ENCODE measurements at regions not wholly inside any gene's neighbourhood (a gene's known extent, or its start where the extent isn't known, plus 50 kb on each side); places are given as distances from the start of the nearest gene placed in this dataset.

GRCh38 chr15:39194106-39194830 is 386.6 kb upstream of the THBS1 start:
- no peak for DNase-seq

DNA sequence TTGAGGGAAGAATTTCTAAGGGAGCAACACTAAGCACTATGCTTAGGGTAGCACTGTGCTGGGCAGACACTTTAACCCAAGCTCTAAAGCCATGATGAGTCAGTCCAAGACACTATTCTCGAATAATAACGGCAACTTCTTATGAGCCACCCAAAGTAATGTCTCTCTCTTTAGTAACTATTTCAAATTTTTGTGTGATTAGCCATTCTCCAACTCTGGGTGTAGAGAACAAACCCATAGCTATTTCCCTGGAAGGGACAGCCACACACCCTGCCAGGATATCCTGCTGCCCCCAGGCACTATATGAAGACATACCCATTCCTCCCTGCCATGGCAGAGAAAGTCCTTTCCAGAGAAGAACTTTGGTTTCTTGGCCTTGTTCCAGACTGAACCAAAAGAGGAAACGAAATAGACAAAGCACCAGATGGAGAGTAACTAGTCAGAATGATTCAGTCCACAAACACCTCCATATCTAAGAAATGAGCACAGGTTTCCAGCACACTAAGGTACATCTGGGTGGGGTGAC is 384.9 kb upstream of the THBS1 start:
- no peak for DNase-seq

DNA sequence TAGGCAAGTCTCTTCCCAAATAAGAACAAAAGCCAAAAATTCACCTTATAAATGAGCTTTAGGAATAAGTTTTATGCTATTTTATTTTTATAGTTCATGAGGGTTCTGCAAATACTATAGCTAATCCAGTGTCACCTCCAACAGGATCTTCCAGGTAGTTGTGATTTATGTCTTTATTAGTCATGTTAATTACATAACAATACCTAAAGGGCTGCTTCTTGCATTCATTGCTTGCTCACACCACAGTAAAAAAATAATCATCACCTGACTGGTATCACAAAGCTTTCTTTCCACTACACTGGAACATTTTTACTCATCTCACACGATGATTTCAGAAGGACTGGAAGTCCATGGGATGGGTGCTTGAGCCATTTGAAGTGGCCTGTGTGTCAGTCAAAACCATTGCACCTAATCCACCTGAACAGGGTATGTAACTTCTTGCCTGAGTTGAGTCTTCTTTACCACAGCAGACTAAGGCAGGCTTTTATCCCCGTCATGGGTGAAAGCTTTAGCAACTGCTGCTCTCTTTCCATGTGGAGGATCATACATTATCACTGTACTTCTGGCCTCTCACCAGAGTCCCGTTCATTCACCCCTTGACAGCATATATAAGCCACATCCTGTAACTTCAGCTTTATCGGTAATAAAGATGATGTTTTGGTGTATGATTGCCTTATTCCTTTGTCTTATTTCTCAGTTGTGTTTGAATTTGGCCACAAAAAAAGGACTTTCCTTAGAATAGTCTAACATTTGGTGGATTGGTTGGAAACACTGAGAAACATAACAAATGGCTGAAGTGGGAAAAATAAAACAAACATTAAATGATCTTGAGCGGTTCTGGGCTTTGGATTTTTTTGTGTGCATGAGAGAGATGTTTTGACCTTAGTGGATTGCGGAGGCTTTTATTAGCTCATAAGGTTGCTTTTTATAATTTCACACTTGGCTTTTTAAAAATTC is 382.6 kb upstream of the THBS1 start:
- no peak for DNase-seq

DNA sequence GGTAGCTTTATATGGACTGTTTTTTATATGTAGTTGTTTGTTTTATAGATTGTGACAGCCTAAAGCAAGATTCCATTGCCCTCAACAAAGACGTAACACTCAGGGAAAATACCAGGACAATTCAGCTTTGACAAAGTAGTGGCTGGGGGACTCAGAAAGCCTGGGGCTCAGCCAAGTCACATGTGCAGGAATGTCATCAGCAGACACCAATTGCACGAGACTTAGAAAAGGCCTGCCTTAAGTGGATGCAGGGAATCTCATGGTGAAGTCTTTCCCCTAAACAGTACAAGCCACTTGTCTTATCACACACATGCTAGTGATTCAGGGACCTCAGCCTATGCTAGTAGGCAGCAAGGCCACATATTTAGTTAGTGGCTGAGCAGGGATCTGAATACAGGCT is 381.8 kb upstream of the THBS1 start:
- DNase-seq: no peak

DNA sequence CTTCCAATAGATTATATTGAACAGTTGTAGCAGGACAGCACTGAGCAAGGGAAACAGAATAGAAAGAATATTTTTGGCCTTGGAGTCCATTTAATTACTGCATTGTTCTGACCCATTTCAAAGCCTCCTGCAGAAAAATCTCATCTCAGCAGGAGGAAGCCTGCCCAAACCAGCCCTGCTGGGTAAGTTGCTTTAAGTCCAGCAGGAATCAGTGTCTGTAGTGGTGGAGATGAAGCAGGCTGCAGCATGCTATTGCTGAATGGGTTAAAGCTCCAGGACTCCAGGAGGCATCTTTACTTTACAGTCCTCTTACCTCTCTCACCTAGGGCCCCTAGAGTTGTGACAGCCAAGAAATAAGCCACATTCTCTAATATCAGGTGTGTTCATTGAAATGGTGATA is 380.3 kb upstream of the THBS1 start:
- DNase-seq: no peak

DNA sequence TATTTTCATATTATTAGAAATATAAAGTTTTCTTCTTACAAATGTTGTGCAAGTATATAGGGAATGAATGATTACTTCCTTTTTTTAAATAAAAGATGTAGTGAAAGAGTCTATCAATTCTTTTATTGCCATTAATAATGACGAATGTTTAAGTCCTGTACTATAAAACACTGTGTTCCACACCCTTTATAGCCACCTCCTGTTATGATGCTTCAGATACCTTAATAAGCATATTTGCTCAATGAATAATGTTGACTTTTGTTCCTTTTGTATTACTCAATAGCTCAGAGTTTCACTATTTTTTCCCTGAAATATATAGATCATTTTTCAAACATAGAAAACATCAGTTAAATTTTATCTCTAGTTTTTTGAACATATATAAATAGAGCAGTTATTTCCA is 378.2 kb upstream of the THBS1 start:
- no peak for DNase-seq

- no peak for DNase-seq
Observed at GRCh38 chr15:39204031-39204430, 376.8 kb upstream of the THBS1 start.

DNA sequence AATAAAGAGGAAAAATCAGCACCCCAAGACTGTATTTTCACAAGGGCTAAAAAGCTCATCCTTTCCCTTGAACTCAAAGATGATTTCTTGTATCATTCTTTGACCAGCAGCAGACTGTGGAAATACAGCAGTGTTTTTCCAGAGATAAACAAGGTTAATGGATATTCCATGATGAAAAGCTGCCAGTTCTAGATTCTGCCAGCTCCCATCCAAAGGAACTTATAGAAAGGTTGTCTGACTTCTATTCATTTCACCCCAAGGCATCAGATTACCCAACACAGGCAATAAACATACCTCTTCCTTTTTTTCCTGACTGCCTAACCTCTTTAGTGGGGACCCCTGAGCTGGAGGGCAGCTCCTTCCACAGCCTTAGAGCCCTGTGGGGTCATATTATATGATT is 375.8 kb upstream of the THBS1 start:
- DNase-seq: no peak

DNA sequence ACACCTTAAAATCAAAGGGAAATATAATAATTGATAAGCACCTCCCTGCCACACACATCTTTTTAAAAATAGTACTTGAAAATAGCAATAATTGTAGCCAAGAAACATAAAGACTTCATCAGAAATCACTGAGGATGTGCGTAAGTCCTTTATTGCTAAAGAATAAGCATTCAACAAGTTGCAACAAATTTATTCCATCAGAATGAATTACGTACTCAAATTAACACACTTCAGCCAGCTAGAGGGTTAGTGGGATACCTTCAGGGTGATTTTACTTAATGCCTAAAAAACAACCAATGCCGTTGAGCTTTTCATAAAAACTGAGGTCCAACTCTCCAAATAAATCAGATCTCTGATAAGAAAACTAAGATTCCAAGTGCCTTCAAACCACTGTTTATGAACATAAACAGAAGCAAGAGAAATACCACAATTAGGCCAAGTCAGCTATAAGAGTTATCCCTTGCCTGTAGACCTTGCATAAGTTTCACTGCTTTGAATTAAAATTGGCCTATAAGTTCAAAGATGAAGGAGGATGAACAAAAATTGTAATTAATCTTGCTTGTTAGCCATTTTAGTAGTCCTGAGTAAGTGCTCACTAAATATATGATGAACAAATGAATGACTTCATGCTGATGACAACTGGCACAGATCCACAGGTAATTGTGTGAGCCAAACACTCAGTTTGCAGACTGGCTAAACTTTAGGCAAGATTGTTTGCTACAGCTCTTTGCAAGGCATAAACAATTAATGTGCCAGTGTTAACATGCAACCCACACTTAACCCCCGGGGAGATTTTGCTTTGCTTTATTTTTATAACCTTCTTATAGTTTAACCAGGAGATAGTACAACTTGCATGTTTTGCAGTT is 375.1 kb upstream of the THBS1 start:
- DNase-seq: no peak

GRCh38 chr15:39207532-39208115 is 373.3 kb upstream of the THBS1 start:
- no peak for DNase-seq

DNA sequence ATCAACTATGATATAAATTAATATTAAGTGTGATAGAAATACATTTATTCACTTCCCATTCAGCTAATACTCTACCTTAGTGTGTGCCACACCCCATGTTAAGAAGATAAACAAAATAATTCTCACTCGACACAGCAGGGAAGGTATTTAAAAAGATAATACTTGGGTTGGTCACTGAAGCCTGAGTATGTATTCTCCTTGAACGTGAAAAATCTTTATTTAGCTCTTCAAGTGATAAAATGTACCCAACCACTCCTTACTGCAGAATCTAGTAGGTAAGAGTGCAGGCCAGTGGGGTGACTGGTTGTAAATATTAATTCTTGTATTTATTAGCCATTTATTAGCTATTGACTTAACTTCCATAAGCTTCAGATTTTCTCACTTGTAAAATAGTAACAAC is 372.7 kb upstream of the THBS1 start:
- no peak for DNase-seq

DNA sequence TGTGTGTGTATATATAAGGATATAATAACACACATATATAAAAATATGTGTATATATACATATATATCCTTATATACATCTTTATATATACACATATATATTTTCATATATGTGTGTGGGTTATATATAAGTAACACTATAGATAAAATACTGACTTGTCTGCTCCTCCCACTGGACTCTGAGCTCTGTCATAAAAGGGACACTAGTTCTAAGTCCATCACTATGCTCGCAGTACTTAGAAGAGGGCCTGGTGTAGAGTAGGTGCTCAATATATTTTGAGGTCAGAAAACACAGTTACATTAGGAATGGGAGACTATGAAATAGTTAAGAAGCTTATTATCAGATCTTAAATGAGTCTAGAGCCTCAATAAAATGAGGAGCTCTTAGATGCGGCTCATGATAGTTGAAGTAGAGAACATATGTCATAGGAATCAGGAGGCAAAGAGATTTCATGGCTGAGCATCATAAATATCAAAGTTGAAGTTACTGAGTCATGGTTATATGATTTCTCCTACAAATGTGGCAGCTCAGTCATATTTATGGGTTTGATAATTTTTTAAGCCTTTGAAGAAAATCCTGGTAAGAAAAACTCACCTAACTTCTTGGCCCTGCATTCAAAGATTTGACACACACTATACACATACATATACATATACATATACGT is 371.2 kb upstream of the THBS1 start:
- no peak for DNase-seq

GRCh38 chr15:39211108-39211979 is 369.5 kb upstream of the THBS1 start:
- no peak for DNase-seq

GRCh38 chr15:39213385-39213840 is 367.5 kb upstream of the THBS1 start:
- DNase-seq: no peak

DNA sequence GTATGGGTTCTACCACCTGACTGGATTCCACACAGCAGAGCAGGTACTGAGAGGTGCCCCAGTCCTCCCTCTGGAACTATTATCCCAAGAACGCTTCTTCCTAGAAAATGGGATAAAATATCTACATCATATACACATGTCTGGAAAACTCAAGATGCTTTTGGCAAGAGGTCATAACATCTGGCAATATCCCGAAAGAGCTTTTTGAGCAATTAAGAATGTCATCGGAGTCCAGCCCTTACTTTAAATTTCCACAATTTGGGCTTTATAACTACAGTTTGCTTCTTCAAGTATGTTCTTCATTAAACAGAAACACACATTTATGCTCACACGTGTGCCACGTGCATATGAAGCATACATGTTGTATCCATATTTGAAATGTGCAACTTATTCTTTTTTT is 365.9 kb upstream of the THBS1 start:
- no peak for DNase-seq

- no peak for DNase-seq
Observed at GRCh38 chr15:39216816-39217215, 364.1 kb upstream of the THBS1 start.

GRCh38 chr15:39219608-39220007 is 361.3 kb upstream of the THBS1 start:
- DNase-seq: no peak

GRCh38 chr15:39226169-39226937 is 354.5 kb upstream of the THBS1 start:
- DNase-seq: no peak

- no peak for DNase-seq
Observed at GRCh38 chr15:39227001-39227400, 353.9 kb upstream of the THBS1 start.

DNA sequence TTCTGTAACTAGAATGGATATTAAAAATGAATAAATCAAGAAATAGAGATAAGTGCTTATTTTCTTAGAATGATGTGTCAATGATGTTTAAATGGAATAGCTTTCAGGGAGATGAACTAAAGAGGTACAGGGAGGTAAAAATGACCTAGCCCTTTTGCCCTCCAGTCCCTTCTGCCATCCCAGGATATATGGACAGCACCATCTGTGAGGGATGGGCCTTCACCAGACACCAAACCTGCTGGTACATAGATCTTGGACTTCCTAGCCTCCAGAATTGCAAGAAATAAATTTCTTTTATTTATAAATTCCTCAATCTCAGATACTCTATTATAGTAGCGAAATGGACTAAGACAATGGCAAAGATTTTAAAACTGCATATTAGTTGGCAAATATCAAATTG is 352.0 kb upstream of the THBS1 start:
- no peak for DNase-seq
